GM18507 (cell line): ENCODE measurements at regions not wholly inside any gene's neighbourhood (a gene's known extent, or its start where the extent isn't known, plus 50 kb on each side); places are given as distances from the start of the nearest gene placed in this dataset.

ENCODE experiments used
- DNase-seq: peaks from one replicate; pipeline ENCODE4 v3.0.0; 2011; ENCODE audit warnings: low read depth; ENCODE audit not compliant: insufficient read length; ENCODE audit errors: extremely low spot score
- FAIRE-seq: peaks from 2 replicates; lab custom pipeline; 2011; peaks lifted over from hg19 to GRCh38; lab: Jason Lieb, UNC

DNA sequence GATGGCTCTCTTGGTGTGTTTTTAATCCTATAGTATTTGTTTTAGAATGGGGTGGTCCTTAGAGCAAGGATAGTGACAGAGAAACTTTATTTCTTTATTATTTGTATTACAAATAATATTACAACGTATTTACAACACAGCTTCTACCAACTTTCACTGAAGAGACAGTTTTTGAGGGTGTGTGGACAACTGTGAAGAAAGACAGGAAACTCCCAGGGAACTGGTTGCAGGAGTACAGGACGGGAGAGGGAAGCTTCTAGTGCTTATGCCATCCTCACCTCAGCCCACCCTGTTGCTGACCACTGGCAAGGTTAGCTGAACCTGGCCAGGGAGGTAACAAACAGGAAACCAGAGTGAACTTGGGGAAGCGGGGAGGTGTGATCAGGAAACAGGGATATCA lies 251.7 kb downstream of the BCL11A start:
- DNase-seq (no peak), FAIRE-seq (no peak)

- DNase-seq (no peak), FAIRE-seq (no peak)
These were observed 254.3 kb downstream of the BCL11A start for GRCh38 chr2:60299179-60299578.

DNA sequence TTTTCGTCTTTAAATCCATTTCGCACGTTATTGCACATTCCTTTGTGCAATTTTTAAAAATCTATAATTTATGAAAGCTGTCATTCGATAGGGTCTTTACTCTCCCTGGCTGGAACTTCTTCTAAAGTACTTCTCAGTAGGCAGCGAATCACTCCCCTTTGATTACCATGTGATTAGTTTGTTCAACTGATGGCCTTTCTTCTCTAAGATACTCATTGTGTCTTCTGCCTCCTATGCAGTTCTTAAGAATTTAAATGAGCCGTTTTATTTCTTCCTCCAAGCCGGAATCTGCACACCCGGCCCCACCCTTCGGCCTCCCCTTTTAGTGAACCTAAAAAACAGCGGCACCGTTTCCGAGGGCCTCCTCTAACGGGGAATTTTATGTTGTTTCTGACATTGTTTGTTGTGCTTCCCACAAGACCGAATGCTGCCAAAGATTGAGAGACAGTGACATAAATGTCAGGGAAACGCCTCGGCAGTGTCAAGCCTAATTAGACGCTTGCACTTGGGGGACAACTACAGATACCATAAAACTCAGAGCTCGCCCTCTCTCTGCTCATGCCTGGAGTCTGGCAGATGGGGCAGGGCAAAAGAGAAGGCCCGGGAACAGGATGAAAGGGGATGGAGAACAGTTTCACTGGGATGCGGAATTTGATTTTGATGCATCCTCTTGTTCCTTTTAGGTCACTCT lies 255.3 kb downstream of the BCL11A start:
- DNase-seq (no peak), FAIRE-seq (no peak)

DNA sequence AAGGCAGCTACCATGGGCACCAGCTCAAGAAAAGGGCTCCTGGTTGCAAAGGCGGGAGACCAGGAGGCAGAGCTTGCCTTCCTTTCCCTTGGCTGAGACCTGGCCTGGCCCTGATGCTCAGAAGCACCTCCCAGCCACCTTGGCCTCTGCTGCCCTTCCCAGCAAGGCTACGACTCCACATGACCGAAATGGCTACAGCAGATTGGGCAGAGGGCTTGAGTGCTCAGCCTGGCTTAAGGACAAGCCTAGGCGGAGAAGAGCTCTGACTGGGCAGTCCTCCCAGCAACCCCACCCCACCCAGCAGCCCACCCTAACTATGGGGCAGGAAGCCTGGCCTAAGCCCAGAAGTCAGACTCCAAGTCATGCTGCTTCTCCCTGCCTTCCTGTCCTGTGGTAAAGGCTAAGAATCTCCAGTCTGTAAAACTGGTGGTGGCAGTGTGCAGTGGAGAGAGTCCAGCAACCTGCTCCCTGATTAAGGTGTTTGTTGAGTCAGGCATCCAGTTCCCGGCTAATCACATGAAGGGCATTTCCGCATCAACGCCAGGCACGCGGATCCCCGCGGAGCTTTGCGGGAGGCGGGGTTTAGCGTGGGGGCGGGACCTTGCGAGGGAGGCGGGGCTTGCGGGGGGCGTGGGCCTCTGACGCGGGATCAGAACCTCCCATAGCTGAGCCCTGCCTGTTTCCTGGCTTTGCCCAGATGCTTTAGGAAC lies 256.0 kb downstream of the BCL11A start:
- no peak for FAIRE-seq

GRCh38 chr2:60296219-60296955 lies 257.1 kb downstream of the BCL11A start:
- DNase-seq (no peak), FAIRE-seq (no peak)

More for the DNA sequence above, 256.0 kb downstream of the BCL11A start:
- DNase-seq, result no peak

DNA sequence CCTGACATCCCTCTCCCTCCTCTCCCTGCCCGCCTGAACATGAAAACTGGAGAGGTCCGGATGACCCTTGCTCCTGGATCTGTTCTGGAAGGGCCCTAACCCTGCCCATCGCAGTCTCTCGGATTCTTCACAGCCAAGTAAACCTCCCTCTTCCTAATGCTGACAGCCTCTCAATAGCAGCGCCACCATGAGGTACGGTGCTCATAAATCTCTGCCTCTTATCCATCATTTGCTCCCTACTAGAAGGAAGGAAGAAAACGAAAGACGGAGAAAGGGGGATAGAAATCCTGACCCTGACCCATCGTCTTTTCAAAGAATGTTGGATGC lies 257.9 kb downstream of the BCL11A start:
- DNase-seq (no peak), FAIRE-seq (no peak)

DNA sequence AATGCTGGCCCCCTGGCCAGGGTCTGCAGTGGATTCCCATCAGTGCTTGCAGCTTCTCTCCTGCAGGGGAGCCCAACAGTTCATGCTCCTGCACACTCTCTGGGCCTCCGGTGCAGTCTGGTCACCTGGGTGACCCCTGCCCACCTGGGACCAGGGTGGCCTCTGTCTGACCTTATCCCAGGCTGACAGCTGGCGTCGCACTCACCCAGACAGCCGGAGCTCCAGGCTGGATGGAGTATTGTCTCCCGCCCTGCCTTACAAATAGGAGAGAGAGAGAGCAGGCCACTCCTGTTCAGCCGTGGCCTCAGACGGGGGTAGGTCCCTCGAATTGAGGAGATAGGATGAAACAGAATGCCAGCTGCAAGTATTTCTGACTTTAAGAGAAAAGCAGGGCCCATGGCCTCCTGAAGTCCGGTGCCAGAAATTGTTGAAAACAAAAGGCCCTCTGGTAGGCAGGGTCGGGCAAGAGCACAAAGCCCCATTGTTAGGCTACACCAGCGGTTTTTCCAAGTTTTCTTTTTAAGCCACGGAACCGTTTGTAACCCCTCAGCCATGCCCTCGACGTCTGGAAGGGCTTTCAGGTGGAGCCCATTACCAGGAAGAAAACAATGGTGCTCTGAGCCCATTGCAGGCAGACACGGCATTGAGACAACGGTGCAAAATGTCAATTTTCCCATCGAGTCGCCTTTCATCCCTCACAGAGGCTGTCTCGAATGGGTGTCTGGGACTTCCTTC lies 258.4 kb downstream of the BCL11A start:
- FAIRE-seq (no peak), DNase-seq (no peak)

DNA sequence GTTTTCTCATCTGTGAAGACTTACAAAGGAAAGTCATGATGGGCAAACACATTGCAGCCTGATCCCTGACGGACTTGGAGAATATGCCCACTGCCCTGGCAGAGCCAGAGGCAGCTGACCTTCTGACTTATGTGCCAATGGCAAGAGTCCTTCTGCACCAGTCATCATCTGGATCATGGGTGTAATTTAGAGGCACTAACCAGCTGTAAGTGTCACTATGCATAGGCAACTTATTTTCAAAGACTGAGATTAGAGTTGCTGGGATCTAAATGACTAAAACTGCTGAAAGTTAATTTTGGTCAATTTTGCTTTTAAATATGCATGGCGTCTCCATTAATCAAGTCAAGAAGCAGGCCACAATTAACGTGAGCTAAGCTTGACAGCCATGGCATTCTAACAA lies 261.2 kb downstream of the BCL11A start:
- FAIRE-seq (no peak), DNase-seq (no peak)

GRCh38 chr2:60290509-60290908 lies 262.9 kb downstream of the BCL11A start:
- FAIRE-seq, result no peak

DNA sequence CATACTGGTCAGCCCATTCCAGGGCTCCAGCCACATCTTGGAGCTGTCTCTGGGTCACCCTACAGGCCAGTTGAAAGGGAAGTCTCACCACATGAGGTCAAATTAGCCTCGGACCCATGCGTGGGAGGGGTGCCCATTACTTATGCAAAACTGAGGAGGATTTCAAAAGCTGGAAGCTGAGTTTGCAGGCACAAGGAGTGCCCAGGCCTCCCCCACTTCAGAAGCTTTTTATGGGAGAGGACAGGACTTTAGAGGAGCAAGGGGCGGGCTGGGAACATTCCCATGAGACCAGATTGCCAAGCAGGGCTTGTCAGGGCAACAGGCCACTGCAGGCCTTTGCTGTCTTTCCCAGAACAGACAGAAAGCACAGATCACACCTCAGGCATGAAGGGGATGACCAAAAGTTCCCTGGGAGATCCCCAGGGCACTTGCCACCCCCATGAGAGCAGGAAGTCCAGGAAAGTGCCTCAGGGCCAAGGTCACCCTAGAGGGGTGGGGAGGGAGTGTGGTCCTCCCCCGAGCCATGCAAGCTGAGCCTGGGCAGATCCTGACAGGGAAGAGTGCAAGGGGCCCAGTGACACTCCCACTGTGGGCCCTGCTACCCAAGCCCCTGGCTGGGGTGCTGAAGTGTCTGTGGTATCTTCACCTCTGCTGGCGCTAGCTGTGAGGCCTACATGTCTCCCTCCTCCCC lies 267.7 kb downstream of the BCL11A start:
- no peak for FAIRE-seq

More at GRCh38 chr2:60290509-60290908, 262.9 kb downstream of the BCL11A start:
- DNase-seq, result no peak

GRCh38 chr2:60283626-60284025 lies 269.8 kb downstream of the BCL11A start:
- DNase-seq, result no peak
- no peak for FAIRE-seq

More for the DNA sequence above, 267.7 kb downstream of the BCL11A start:
- DNase-seq, result no peak

- no peak for FAIRE-seq
- no peak for DNase-seq
These were observed 270.6 kb downstream of the BCL11A start for GRCh38 chr2:60282886-60283285.

DNA sequence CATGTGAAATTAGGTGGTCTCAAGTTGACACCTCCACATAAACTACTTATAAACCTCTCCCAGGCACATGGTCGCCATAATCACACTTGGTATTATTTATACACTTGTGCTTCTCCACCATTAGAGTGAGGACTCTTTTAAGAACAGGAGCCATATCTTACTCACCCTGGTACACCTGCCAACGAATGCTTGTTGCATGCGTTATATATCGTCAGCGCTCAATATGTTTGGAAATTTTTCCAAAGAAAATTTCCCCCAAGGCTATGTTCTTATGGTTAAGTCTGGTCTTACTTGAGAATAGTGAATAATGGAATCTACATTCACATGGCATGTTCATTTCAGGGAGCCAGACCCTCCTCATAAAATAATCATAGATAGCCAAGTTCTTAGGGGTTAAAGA lies 271.7 kb downstream of the BCL11A start:
- FAIRE-seq, result no peak
- no peak for DNase-seq

- DNase-seq (no peak), FAIRE-seq (no peak)
These were observed 273.2 kb downstream of the BCL11A start for GRCh38 chr2:60280238-60280637.

DNA sequence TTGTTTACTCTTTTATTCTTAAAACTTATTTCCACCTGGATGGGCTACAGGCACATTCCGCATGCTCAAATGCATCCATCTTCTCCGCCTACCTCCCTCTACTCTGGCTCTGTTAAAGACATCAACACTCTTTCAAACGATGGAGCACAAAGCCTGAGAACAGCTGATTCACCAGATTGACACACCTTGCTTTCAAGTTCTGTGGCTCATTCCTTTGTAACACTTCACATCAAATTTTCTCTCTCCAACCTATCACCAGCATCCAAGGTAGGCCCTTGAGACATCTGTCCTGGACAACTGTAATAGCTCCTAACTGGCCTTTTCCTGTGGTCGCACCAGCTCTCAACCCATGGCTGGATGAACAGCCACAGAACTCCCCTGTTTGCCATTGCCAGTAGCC lies 274.5 kb downstream of the BCL11A start:
- no peak for FAIRE-seq

GRCh38 chr2:60275958-60276357 lies 277.5 kb downstream of the BCL11A start:
- no peak for DNase-seq
- no peak for FAIRE-seq

More for the DNA sequence above, 274.5 kb downstream of the BCL11A start:
- no peak for DNase-seq

DNA sequence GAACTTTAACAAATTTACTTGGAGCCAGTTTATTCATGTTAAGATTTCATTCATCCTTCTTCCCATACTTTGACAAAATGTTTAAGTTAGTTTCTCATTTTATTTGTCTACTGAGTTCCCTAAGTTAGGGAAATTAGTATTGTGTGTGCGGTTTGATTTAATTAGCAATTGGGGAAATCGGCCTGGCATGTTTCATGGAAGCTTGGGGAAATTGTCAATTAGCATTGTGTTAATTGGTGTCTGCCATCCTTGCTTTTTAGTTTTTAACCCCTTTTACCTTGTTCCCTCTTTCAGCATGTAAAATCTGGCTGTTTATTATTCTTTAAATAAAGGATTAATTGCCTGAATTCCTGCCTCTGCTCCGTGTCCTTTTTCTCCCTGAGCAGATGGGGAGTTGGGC lies 279.6 kb downstream of the BCL11A start:
- no peak for DNase-seq
- no peak for FAIRE-seq

DNA sequence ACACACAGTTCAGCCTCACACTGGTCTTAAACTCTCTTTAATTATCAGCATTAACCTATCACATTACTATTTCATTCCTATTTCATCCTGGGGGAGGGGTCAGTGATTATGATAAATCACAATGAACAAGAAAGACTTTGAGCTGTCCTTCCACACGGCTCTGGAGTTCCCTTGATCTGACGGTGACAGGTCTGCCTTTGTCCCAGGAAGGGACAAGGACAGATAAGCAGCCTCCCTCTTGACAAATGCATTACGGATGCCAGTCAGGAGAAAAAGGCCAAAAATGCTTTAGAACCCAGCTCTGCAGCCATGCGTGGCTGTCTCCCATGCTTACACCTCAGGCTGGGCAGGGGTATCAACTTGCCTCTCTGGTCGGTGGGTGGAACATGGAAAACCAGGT lies 281.7 kb downstream of the BCL11A start:
- DNase-seq (no peak), FAIRE-seq (no peak)

GRCh38 chr2:60271131-60271530 lies 282.3 kb downstream of the BCL11A start:
- FAIRE-seq (no peak), DNase-seq (no peak)
